GM12878 (cell line): ENCODE measurements at regions not wholly inside any gene's neighbourhood (a gene's known extent, or its start where the extent isn't known, plus 50 kb on each side); places are given as distances from the start of the nearest gene placed in this dataset.
"Not testable (repeated sequence)": the region's sequence is repeated elsewhere in the genome, so short reads cannot be mapped to it uniquely, and the experiment has no call there.

ENCODE experiments used
- ATAC-seq: fragments of 200-7000 bp; cut with Tn5 transposase; 3 replicates; pipeline ENCODE4 v1.9.1; 2020; ENCODE audit warnings: mild to moderate bottlenecking, moderate library complexity
- BruUV-seq: library from RNA; stranded (reverse); fragments of 400-500 nt; replicated peaks from 2 replicates; lab custom pipeline; 2021; lab: Mats Ljungman, UMichigan
- CTCF ChIA-PET: fragments of 300-600 bp; sonication (Branson Sonifier 250); formaldehyde crosslinking; extraction: SDS; loops from one replicate; lab custom pipeline; 2021; ENCODE audit warnings: inconsistent platforms; lab: Yijun Ruan, JAX
- POLR2A ChIA-PET: fragments of 350-600 bp; formaldehyde crosslinking; extraction: SDS; loops from one replicate; lab custom pipeline; 2021; ENCODE audit warnings: inconsistent platforms; lab: Charles Lee
- RAD21 ChIA-PET: fragments of 300-600 bp; sonication (Branson Sonifier 250); formaldehyde crosslinking; loops from one replicate; lab custom pipeline; 2023; ENCODE audit warnings: antibody characterized with exemption; ENCODE audit not compliant: unreplicated experiment; lab: Charles Lee
- SMC1A ChIA-PET: fragments of 300-600 bp; sonication (Branson Sonifier 250); formaldehyde crosslinking; loops from one replicate; lab custom pipeline; 2023; ENCODE audit not compliant: unreplicated experiment, uncharacterized antibody; lab: Charles Lee
- DNase-seq: peaks from one replicate; pipeline ENCODE4 v3.0.0-alpha.2; 2011; ENCODE audit warnings: low read depth, low spot score
- FAIRE-seq: peaks from 3 replicates; lab custom pipeline; 2011; peaks lifted over from hg19 to GRCh38; lab: Jason Lieb, UNC
- H2AFZ ChIP-seq: 2 replicates; pipeline ENCODE4 v1.6.0; 2011; ENCODE audit warnings: low read depth, low read length, control low read depth; ENCODE audit not compliant: control insufficient read depth
- H3K27ac ChIP-seq: 2 replicates; pipeline ENCODE4 v1.5.1; 2011; ENCODE audit warnings: control low read depth; ENCODE audit not compliant: control insufficient read depth, insufficient read depth
- H3K27me3 ChIP-seq, 2 experiments: replicated peaks in 1 of 2; 2 replicates each; pipeline versions ENCODE4 v1.6.0 to v1.6.1; 2011; ENCODE audit warnings: low read length in 1 of 2; ENCODE audit not compliant: control insufficient read depth in 2 of 2, insufficient read depth in 2 of 2
- H3K36me3 ChIP-seq, 2 experiments: 2 replicates each; pipeline ENCODE4 v1.5.1; 2011; ENCODE audit warnings: low read length in 1 of 2; ENCODE audit not compliant: control insufficient read depth in 2 of 2, insufficient read depth in 2 of 2
- H3K4me1 ChIP-seq: 2 replicates; pipeline ENCODE4 v1.6.1; 2011; ENCODE audit warnings: mild to moderate bottlenecking, low read length, moderate library complexity, mixed read lengths; ENCODE audit not compliant: control insufficient read depth, insufficient read depth
- H3K4me2 ChIP-seq: 2 replicates; pipeline ENCODE4 v1.6.0; 2011; ENCODE audit warnings: control low read depth; ENCODE audit not compliant: control insufficient read depth, insufficient read depth
- H3K4me3 ChIP-seq: fragments of 200-600 bp; sonication (generic); 2 replicates; pipeline ENCODE4 v1.5.1; 2016
- H3K79me2 ChIP-seq: 2 replicates; pipeline ENCODE4 v1.6.0; 2011; ENCODE audit warnings: low read length; ENCODE audit not compliant: control insufficient read depth, insufficient read depth
- H3K9ac ChIP-seq: 2 replicates; pipeline ENCODE4 v1.8.0; 2011; ENCODE audit warnings: low read length, control low read depth, mixed read lengths; ENCODE audit not compliant: control insufficient read depth, insufficient read depth
- H3K9me3 ChIP-seq: replicated peaks from 3 replicates; pipeline ENCODE4 v1.5.1; 2011; ENCODE audit warnings: mild to moderate bottlenecking, low read length; ENCODE audit not compliant: control insufficient read depth, insufficient read depth
- H4K20me1 ChIP-seq: 2 replicates; pipeline ENCODE4 v1.6.0; 2011; ENCODE audit not compliant: control insufficient read depth, insufficient read depth
- CBX3 ChIP-seq: fragments of 200-600 bp; sonication (generic); IDR thresholded peaks from 2 replicates; pipeline ENCODE4 v1.6.1; 2016; ENCODE audit warnings: low read depth, borderline replicate concordance
- CHD2 ChIP-seq: IDR thresholded peaks from 2 replicates; pipeline ENCODE4 v1.6.1; 2011; ENCODE audit warnings: low read depth, low read length, improper control_type of control experiment, borderline replicate concordance
- FOXM1 ChIP-seq: IDR thresholded peaks from 2 replicates; pipeline ENCODE4 v1.6.1; 2012; ENCODE audit warnings: low read depth, mild to moderate bottlenecking, inconsistent platforms, low read length, moderate library complexity
- GATAD2B ChIP-seq: fragments of 450-650 bp; conservative IDR thresholded peaks from 2 replicates; pipeline ENCODE4 v1.6.1; 2017; ENCODE audit warnings: low read depth, mild to moderate bottlenecking, moderate library complexity
- HDAC6 ChIP-seq: fragments of 200-600 bp; sonication (generic); IDR thresholded peaks from one replicate; pipeline ENCODE4 v1.8.0; 2017; ENCODE audit warnings: antibody characterized with exemption; ENCODE audit not compliant: unreplicated experiment
- JUND ChIP-seq: IDR thresholded peaks from 2 replicates; pipeline ENCODE4 v1.6.1; 2012; ENCODE audit warnings: low read depth, mild to moderate bottlenecking, low read length, improper control_type of control experiment, moderate library complexity
- KAT2A ChIP-seq: conservative IDR thresholded peaks from 2 replicates; pipeline ENCODE4 v1.6.1; 2011; ENCODE audit warnings: low read depth, low read length; ENCODE audit not compliant: control insufficient read depth
- MYC ChIP-seq: IDR thresholded peaks from 2 replicates; pipeline ENCODE4 v1.6.1; 2011; ENCODE audit warnings: mild to moderate bottlenecking, low read length, moderate library complexity, inconsistent platforms; ENCODE audit not compliant: insufficient read depth, insufficient replicate concordance, insufficient read length, severe bottlenecking
- POLR2AphosphoS2 ChIP-seq: IDR thresholded peaks from 2 replicates; pipeline ENCODE4 v1.6.1; 2011; ENCODE audit warnings: low read depth, mild to moderate bottlenecking, low read length, improper control_type of control experiment, moderate library complexity
- POLR2AphosphoS5 ChIP-seq: IDR thresholded peaks from 2 replicates; pipeline ENCODE4 v1.6.1; 2011; ENCODE audit warnings: mild to moderate bottlenecking, low read length, inconsistent platforms
- ZBTB33 ChIP-seq: fragments of 450-650 bp; IDR thresholded peaks from 2 replicates; pipeline ENCODE4 v1.6.1; 2017; ENCODE audit warnings: mild to moderate bottlenecking
- ZBTB4 ChIP-seq: fragments of 450-650 bp; formaldehyde crosslinking; IDR thresholded peaks from 2 replicates; pipeline ENCODE4 v1.4.0; 2022; ENCODE audit warnings: mild to moderate bottlenecking, moderate library complexity
- WGBS: methylation state at CpG from one replicate; pipeline ENCODE4 v1.1.6; 2016; ENCODE audit warnings: low lambda C conversion rate; ENCODE audit not compliant: insufficient replicate concordance, insufficient coverage; ENCODE audit errors: missing lambda C conversion rate; 5-methylcytosine and 5-hydroxymethylcytosine counted together
- in situ Hi-C: fragments of 300-500 bp; cut with MboI; formaldehyde crosslinking; loops from 9 replicates; pipeline ENCODE4 v1.14.3; 2018; ENCODE audit warnings: mixed read lengths
- intact Hi-C: fragments of 100-400 bp; cut with micrococcal nuclease; formaldehyde crosslinking; loops from one replicate; pipeline ENCODE4 v1.14.2; 2022; ENCODE audit not compliant: unreplicated experiment

DNA sequence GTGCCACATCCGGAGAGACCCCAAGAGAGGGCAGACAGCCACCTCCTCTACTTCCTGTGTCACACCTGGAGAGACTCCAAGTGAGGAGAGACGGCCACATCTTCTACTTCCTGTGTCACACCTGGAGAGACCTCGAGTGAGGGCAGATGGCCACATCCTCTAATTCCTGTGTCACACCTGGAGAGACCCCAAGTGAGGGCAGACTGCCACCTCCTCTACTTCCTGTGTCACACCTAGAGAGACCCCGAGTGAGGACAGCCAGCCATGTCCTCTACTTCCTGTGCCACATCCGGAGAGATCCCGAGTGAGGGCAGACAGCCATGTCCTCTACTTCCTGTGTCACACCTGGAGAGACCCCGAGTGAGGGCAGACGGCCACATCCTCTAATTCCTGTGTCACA lies 150.7 kb upstream of the CDH4 start:
- H3K4me1 ChIP-seq, intact Hi-C loops, H2AFZ ChIP-seq, H3K9ac ChIP-seq, RAD21 ChIA-PET, ATAC-seq, POLR2A ChIA-PET, H3K27me3 ChIP-seq, H3K9me3 ChIP-seq, H3K4me2 ChIP-seq, H3K27ac ChIP-seq, FAIRE-seq, H3K36me3 ChIP-seq, CTCF ChIA-PET, DNase-seq, in situ Hi-C loops, H4K20me1 ChIP-seq, SMC1A ChIA-PET, H3K79me2 ChIP-seq, H3K4me3 ChIP-seq, BruUV-seq: not testable (repeated sequence)
- WGBS: 18% methylated on average over 8 of the region's 8 CpGs

DNA sequence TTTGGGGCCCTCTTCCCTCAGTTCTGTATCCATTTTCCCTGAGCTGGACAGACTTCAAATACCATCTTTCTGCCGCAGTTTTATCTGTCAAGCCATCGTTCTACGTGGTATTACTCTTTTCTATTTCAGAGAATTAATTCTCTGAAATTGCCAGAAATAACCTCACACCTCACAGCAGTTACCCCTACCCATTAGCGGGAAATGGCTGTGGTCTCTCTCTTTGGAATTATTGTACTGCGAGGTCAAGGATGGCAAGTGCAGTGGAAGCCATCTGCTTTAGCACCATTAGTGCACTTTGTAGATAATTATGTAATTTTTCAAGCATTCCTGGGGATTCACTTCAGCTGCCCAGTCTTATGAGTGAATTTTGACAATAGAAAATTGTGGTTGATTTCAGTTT lies 147.8 kb upstream of the CDH4 start:
- H3K4me1 ChIP-seq: no peaks in the 10 kb centered on the region
- no peak overlapping the region for H3K9ac ChIP-seq
- H3K27ac ChIP-seq: no peak overlapping the region
- no peak for DNase-seq
- no TSS peak for BruUV-seq
- FAIRE-seq: no peak
- CTCF ChIA-PET: no interaction called here
- no peaks in the 10 kb centered on the region for H4K20me1 ChIP-seq
- ATAC-seq: no peak
- RAD21 ChIA-PET: no interaction called here
- no peaks in the 10 kb centered on the region; the same call in 2 of the 3 replicates for H3K9me3 ChIP-seq
- SMC1A ChIA-PET: no interaction called here
- H3K4me3 ChIP-seq: no peak overlapping the region
- POLR2A ChIA-PET: no interaction called here
- in situ Hi-C loops (no loop called here), intact Hi-C loops (no loop called here)
- H2AFZ ChIP-seq: no peak overlapping the region
- no peaks in the 10 kb centered on the region for H3K79me2 ChIP-seq
- no peak overlapping the region for H3K4me2 ChIP-seq
- H3K27me3 ChIP-seq: no peaks in the 10 kb centered on the region
- 16% methylated on average over 5 of the region's 5 CpGs for WGBS
- H3K36me3 ChIP-seq: no peaks in the 10 kb centered on the region
- TF ChIP-seq CHD2 (no peak), ZBTB4 (CRISPR knock-in tag) (no peak), POLR2AphosphoS2 (no peak), FOXM1 (no peak), GATAD2B (no peak), KAT2A (no peak), HDAC6 (no peak), JUND (no peak), ZBTB33 (no peak), POLR2AphosphoS5 (no peak), CBX3 (no peak), MYC (no peak)
